Keratinocyte (primary cell): ENCODE measurements at regions not wholly inside any gene's neighbourhood (a gene's known extent, or its start where the extent isn't known, plus 50 kb on each side); places are given as distances from the start of the nearest gene placed in this dataset.

Source experiments
- CTCF ChIP-seq, 3 experiments: IDR thresholded peaks in 1 of 3; conservative IDR thresholded peaks in 1 of 3; optimal IDR thresholded peaks in 1 of 3; 2 replicates in 2 of 3; 3 replicates in 1 of 3; pipeline versions ENCODE3 to v1.5.1; 2011; ENCODE audit warnings: low read length in 3 of 3, mild to moderate bottlenecking in 3 of 3, moderate library complexity in 2 of 3, control low read depth in 1 of 3, inconsistent platforms in 1 of 3; ENCODE audit not compliant: insufficient read depth in 2 of 3; ENCODE audit errors: extremely low read depth in 1 of 3
- EZH2 ChIP-seq: IDR thresholded peaks from one replicate; pipeline ENCODE4 v1.6.1; 2012; ENCODE audit warnings: inconsistent platforms, mild to moderate bottlenecking, low read length, moderate library complexity

- TF ChIP-seq CTCF (optimal IDR thresholded peaks at IDR 0.05 in 1 of 3, IDR thresholded peaks at IDR 0.05 in 1 of 3, conservative IDR thresholded peaks at IDR 0.05 in 1 of 3; ENCODE audit: extremely low read depth in 1 of 3, insufficient read depth in 2 of 3, low read length in 3 of 3) (no peak), EZH2 (no peak)
These were observed 154.9 kb downstream of the FSCB start for GRCh38 chr14:44352201-44352600.
